WTC11 (cell line): ENCODE measurements at regions not wholly inside any gene's neighbourhood (a gene's known extent, or its start where the extent isn't known, plus 50 kb on each side); places are given as distances from the start of the nearest gene placed in this dataset.
A peak's percentile ranks its signal among the peaks of the same experiment; 100 is the strongest.

ENCODE experiments used
- ATAC-seq: fragments of 200-7000 bp; cut with Tn5 transposase; 2 replicates; pipeline ENCODE4 v1.10.0; 2021; ENCODE audit warnings: mild to moderate bottlenecking, moderate library complexity
- CTCF ChIA-PET: fragments of 300-600 bp; sonication (Branson Sonifier 250); formaldehyde crosslinking; loops from one replicate; lab custom pipeline; 2021; ENCODE audit warnings: antibody characterized with exemption; lab: Charles Lee
- POLR2A ChIA-PET: fragments of 350-600 bp; sonication (Branson Sonifier 250); formaldehyde crosslinking; loops from one replicate; lab custom pipeline; 2021; ENCODE audit warnings: antibody characterized with exemption; lab: Charles Lee
- DNase-seq: peaks from one replicate; pipeline ENCODE4 v3.0.0; 2021; ENCODE audit warnings: low spot score
- H3K27ac Mint-ChIP-seq: 2 replicates; pipeline ENCODE4 v1.8.0; 2021; ENCODE audit warnings: mixed read lengths
- H3K27me3 Mint-ChIP-seq: 2 replicates; pipeline ENCODE4 v1.8.0; 2021; ENCODE audit warnings: low read depth, mild to moderate bottlenecking, moderate library complexity, mixed read lengths
- H3K36me3 Mint-ChIP-seq: 2 replicates; pipeline ENCODE4 v1.8.0; 2021; ENCODE audit warnings: mixed read lengths
- H3K4me1 Mint-ChIP-seq: 2 replicates; pipeline ENCODE4 v1.8.0; 2022; ENCODE audit warnings: mixed read lengths
- H3K4me3 Mint-ChIP-seq: 2 replicates; pipeline ENCODE4 v1.8.0; 2021; ENCODE audit warnings: mild to moderate bottlenecking, moderate library complexity, mixed read lengths
- H3K9me3 Mint-ChIP-seq: 2 replicates; pipeline ENCODE4 v1.8.0; 2021; ENCODE audit warnings: mixed read lengths
- ELF4 ChIP-seq: sonication (generic); formaldehyde crosslinking; IDR thresholded peaks from 2 replicates; pipeline ENCODE4 v1.8.1; 2022; ENCODE audit warnings: low read depth, mild to moderate bottlenecking, moderate library complexity, missing genetic modification reagents
- ETV6 ChIP-seq: sonication (generic); formaldehyde crosslinking; IDR thresholded peaks from 2 replicates; pipeline ENCODE4 v1.8.1; 2022; ENCODE audit warnings: mild to moderate bottlenecking, missing genetic modification reagents
- FOXP1 ChIP-seq: sonication (generic); formaldehyde crosslinking; IDR thresholded peaks from 2 replicates; pipeline ENCODE4 v1.8.0; 2022; ENCODE audit warnings: missing genetic modification reagents, mild to moderate bottlenecking, moderate library complexity, borderline replicate concordance
- IRF2 ChIP-seq: sonication (generic); formaldehyde crosslinking; IDR thresholded peaks from 2 replicates; pipeline ENCODE4 v1.8.0; 2022; ENCODE audit warnings: low read depth, missing genetic modification reagents, borderline replicate concordance
- JUN ChIP-seq: sonication (generic); formaldehyde crosslinking; IDR thresholded peaks from 2 replicates; pipeline ENCODE4 v1.8.0; 2023; ENCODE audit warnings: mild to moderate bottlenecking, missing genetic modification reagents
- NR2C2 ChIP-seq: sonication (generic); formaldehyde crosslinking; IDR thresholded peaks from 2 replicates; pipeline ENCODE4 v1.8.0; 2022; ENCODE audit warnings: mild to moderate bottlenecking, missing genetic modification reagents
- RORB ChIP-seq: fragments of 250-450 bp; sonication (Bioruptor Pico); IDR thresholded peaks from 2 replicates; pipeline ENCODE4 v1.9.0; 2021; ENCODE audit warnings: mild to moderate bottlenecking
- TCF7 ChIP-seq: sonication (generic); formaldehyde crosslinking; IDR thresholded peaks from 2 replicates; pipeline ENCODE4 v1.8.0; 2022; ENCODE audit warnings: mild to moderate bottlenecking, low read depth, missing genetic modification reagents, moderate library complexity
- TEAD1 ChIP-seq: sonication (generic); formaldehyde crosslinking; IDR thresholded peaks from 2 replicates; pipeline ENCODE4 v1.8.0; 2022; ENCODE audit warnings: mild to moderate bottlenecking, missing genetic modification reagents
- TEAD4 ChIP-seq: sonication (generic); formaldehyde crosslinking; IDR thresholded peaks from 2 replicates; pipeline ENCODE4 v1.8.0; 2022; ENCODE audit warnings: mild to moderate bottlenecking, missing genetic modification reagents
- ZBTB21 ChIP-seq: sonication (generic); formaldehyde crosslinking; IDR thresholded peaks from 2 replicates; pipeline ENCODE4 v1.8.1; 2023; ENCODE audit warnings: mild to moderate bottlenecking, missing genetic modification reagents, borderline replicate concordance
- ZNF121 ChIP-seq: sonication (generic); formaldehyde crosslinking; IDR thresholded peaks from 2 replicates; pipeline ENCODE4 v1.8.0; 2023; ENCODE audit warnings: missing genetic modification reagents
- ZNF138 ChIP-seq: sonication (generic); formaldehyde crosslinking; conservative IDR thresholded peaks from 2 replicates; pipeline ENCODE4 v1.8.1; 2022; ENCODE audit warnings: mild to moderate bottlenecking, moderate library complexity, missing genetic modification reagents
- ZNF263 ChIP-seq: sonication (generic); formaldehyde crosslinking; IDR thresholded peaks from 2 replicates; pipeline ENCODE4 v1.8.1; 2022; ENCODE audit warnings: low read depth, mild to moderate bottlenecking, moderate library complexity, missing genetic modification reagents
- ZNF671 ChIP-seq: fragments of 250-450 bp; sonication (Bioruptor Pico); IDR thresholded peaks from 2 replicates; pipeline ENCODE4 v1.8.0; 2021; ENCODE audit warnings: mild to moderate bottlenecking
- TF ChIP-seq, protein P1 (sequence below): sonication (generic); formaldehyde crosslinking; IDR thresholded peaks from 2 replicates; pipeline ENCODE4 v1.8.0; 2022; ENCODE audit warnings: mild to moderate bottlenecking, missing genetic modification reagents
- TF ChIP-seq, protein P2 (sequence below): sonication (generic); formaldehyde crosslinking; conservative IDR thresholded peaks from 2 replicates; pipeline ENCODE4 v1.8.1; 2022; ENCODE audit warnings: mild to moderate bottlenecking, missing genetic modification reagents
- TF ChIP-seq, protein P3 (sequence below): sonication (generic); formaldehyde crosslinking; IDR thresholded peaks from 2 replicates; pipeline ENCODE4 v1.8.1; 2023; ENCODE audit warnings: mild to moderate bottlenecking, missing genetic modification reagents, borderline replicate concordance
- TF ChIP-seq, protein P4 (sequence below): fragments of 250-450 bp; sonication (Bioruptor Pico); IDR thresholded peaks from 2 replicates; pipeline ENCODE4 v1.9.0; 2021; ENCODE audit warnings: mild to moderate bottlenecking
- TF ChIP-seq, protein P5 (sequence below): fragments of 250-450 bp; sonication (Bioruptor Pico); IDR thresholded peaks from 2 replicates; pipeline ENCODE4 v1.8.0; 2021; ENCODE audit warnings: mild to moderate bottlenecking
- TF ChIP-seq, protein P6 (sequence below): fragments of 200-600 bp; IDR thresholded peaks from 2 replicates; pipeline ENCODE4 v1.8.0; 2022; ENCODE audit warnings: antibody characterized with exemption
- TF ChIP-seq, protein P7 (sequence below): fragments of 250-450 bp; sonication (Bioruptor Pico); IDR thresholded peaks from 2 replicates; pipeline ENCODE4 v1.9.0; 2021; ENCODE audit warnings: mild to moderate bottlenecking

DNA sequence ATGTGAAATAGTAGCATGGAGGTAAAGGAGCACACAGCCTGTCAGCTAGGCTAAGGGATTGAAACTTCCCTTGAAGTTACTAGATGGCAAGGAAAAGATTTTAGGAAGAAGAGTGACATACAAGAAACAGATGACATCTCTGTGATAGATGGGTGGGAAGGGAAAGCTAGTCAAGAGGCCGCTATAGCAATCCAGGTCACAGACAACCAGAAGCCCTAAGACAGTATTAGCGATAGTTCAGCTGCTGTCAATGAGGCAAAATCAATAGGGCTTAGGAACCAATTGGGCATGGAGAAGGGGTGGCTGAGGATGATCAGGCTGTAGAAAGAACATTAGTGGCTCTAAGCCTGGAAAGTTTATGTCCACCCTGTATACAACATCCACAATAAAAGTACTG is 111.1 kb downstream of the GLUL start:
- Mint-ChIP-seq H3K9me3 (no peaks in the 10 kb centered on the region), H3K27me3 (no peaks in the 10 kb centered on the region), H3K4me1 (no peaks in the 10 kb centered on the region), H3K36me3 (no peaks in the 10 kb centered on the region), H3K27ac (no peak overlapping the region), H3K4me3 (no peak overlapping the region)
- POLR2A ChIA-PET = no interaction called here
- ATAC-seq (no peak), DNase-seq (no peak)
- CTCF ChIA-PET = interaction anchor here (0.7 to 2.0 kb wide), 7 partner anchors 14 to 226 kb away, joined by 3 to 6 read pairs (median 4); no protein-coding TSS in a partner anchor
- TF ChIP-seq ELF4 (CRISPR knock-in tag) = no peak
- TF ChIP-seq, protein P1, sequence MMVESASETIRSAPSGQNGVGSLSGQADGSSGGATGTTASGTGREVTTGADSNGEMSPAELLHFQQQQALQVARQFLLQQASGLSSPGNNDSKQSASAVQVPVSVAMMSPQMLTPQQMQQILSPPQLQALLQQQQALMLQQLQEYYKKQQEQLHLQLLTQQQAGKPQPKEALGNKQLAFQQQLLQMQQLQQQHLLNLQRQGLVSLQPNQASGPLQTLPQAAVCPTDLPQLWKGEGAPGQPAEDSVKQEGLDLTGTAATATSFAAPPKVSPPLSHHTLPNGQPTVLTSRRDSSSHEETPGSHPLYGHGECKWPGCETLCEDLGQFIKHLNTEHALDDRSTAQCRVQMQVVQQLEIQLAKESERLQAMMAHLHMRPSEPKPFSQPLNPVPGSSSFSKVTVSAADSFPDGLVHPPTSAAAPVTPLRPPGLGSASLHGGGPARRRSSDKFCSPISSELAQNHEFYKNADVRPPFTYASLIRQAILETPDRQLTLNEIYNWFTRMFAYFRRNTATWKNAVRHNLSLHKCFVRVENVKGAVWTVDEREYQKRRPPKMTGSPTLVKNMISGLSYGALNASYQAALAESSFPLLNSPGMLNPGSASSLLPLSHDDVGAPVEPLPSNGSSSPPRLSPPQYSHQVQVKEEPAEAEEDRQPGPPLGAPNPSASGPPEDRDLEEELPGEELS = no peak
- TF ChIP-seq ZNF263 (CRISPR knock-in tag) = no peak
- TF ChIP-seq RORB (CRISPR knock-in tag) = no peak
- TF ChIP-seq, protein P2, sequence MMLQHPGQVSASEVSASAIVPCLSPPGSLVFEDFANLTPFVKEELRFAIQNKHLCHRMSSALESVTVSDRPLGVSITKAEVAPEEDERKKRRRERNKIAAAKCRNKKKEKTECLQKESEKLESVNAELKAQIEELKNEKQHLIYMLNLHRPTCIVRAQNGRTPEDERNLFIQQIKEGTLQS = no peak
- TF ChIP-seq, protein P3, sequence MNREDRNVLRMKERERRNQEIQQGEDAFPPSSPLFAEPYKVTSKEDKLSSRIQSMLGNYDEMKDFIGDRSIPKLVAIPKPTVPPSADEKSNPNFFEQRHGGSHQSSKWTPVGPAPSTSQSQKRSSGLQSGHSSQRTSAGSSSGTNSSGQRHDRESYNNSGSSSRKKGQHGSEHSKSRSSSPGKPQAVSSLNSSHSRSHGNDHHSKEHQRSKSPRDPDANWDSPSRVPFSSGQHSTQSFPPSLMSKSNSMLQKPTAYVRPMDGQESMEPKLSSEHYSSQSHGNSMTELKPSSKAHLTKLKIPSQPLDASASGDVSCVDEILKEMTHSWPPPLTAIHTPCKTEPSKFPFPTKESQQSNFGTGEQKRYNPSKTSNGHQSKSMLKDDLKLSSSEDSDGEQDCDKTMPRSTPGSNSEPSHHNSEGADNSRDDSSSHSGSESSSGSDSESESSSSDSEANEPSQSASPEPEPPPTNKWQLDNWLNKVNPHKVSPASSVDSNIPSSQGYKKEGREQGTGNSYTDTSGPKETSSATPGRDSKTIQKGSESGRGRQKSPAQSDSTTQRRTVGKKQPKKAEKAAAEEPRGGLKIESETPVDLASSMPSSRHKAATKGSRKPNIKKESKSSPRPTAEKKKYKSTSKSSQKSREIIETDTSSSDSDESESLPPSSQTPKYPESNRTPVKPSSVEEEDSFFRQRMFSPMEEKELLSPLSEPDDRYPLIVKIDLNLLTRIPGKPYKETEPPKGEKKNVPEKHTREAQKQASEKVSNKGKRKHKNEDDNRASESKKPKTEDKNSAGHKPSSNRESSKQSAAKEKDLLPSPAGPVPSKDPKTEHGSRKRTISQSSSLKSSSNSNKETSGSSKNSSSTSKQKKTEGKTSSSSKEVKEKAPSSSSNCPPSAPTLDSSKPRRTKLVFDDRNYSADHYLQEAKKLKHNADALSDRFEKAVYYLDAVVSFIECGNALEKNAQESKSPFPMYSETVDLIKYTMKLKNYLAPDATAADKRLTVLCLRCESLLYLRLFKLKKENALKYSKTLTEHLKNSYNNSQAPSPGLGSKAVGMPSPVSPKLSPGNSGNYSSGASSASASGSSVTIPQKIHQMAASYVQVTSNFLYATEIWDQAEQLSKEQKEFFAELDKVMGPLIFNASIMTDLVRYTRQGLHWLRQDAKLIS (CRISPR knock-in tag) = no peak
- TF ChIP-seq IRF2 = no peak
- TF ChIP-seq TEAD4 (CRISPR knock-in tag) = no peak
- TF ChIP-seq, protein P4, sequence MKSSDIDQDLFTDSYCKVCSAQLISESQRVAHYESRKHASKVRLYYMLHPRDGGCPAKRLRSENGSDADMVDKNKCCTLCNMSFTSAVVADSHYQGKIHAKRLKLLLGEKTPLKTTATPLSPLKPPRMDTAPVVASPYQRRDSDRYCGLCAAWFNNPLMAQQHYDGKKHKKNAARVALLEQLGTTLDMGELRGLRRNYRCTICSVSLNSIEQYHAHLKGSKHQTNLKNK (CRISPR knock-in tag) = no peak

DNA sequence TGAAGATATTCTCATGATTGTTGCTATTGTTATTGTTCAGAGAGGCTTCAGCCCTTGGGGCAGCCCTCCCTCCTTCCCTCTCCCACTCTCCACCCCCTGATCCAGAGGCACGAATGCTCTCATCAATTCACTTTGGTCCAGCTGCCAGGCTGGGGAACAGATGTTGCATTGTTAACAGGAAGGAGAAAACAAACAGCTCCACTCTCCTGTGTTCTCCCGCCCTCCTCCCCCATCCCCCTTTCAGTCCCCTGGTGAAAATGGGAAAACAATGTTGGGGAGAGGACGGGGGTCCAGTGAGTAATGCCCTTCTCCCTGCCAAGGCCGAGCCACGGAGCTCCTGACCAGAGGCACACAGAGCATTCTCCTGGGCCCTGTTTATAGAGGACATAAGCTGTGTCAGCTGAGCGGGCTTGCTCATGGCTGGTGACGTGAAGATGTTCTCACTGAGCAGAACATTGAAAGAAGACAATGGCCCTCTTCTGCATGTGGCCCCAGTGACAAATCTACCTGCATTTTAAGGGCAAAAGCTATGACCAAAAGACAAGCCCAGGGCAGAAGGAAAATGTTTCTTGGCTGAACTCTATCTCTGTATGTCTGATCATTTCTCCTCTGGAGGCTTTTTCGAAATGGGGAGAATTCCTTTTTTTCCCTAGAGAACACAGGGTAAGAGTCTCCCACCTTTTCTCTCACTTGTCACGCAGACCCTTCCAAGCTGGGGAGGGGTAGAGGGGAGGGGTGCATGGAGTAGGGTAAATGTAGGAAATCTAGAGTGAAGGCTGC is 111.7 kb downstream of the GLUL start:
- peak; percentile 85 for ATAC-seq
- Mint-ChIP-seq H3K27me3 (no peaks in the 10 kb centered on the region), H3K36me3 (no peaks in the 10 kb centered on the region), H3K27ac (no peak overlapping the region), H3K9me3 (no peaks in the 10 kb centered on the region), H3K4me3 (no peak overlapping the region), H3K4me1 (no peaks in the 10 kb centered on the region)
- DNase-seq = no peak
- CTCF ChIA-PET = interaction anchor here (0.5 to 2.0 kb wide), 12 partner anchors 9 to 225 kb away, joined by 3 to 6 read pairs (median 4); no protein-coding TSS in a partner anchor
- POLR2A ChIA-PET = no interaction called here
- TF ChIP-seq ZNF671 (CRISPR knock-in tag) (no peak), ZBTB21 (no peak), ETV6 (CRISPR knock-in tag) (no peak), TCF7 (CRISPR knock-in tag) (no peak), JUN (CRISPR knock-in tag) (no peak), ZNF121 (CRISPR knock-in tag) (no peak), TEAD1 (CRISPR knock-in tag) (no peak), FOXP1 (CRISPR knock-in tag) (no peak), NR2C2 (CRISPR knock-in tag) (no peak), ZNF138 (CRISPR knock-in tag) (no peak)
- TF ChIP-seq, protein P5, sequence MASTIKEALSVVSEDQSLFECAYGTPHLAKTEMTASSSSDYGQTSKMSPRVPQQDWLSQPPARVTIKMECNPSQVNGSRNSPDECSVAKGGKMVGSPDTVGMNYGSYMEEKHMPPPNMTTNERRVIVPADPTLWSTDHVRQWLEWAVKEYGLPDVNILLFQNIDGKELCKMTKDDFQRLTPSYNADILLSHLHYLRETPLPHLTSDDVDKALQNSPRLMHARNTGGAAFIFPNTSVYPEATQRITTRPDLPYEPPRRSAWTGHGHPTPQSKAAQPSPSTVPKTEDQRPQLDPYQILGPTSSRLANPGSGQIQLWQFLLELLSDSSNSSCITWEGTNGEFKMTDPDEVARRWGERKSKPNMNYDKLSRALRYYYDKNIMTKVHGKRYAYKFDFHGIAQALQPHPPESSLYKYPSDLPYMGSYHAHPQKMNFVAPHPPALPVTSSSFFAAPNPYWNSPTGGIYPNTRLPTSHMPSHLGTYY (CRISPR knock-in tag) = no peak
- TF ChIP-seq, protein P6, sequence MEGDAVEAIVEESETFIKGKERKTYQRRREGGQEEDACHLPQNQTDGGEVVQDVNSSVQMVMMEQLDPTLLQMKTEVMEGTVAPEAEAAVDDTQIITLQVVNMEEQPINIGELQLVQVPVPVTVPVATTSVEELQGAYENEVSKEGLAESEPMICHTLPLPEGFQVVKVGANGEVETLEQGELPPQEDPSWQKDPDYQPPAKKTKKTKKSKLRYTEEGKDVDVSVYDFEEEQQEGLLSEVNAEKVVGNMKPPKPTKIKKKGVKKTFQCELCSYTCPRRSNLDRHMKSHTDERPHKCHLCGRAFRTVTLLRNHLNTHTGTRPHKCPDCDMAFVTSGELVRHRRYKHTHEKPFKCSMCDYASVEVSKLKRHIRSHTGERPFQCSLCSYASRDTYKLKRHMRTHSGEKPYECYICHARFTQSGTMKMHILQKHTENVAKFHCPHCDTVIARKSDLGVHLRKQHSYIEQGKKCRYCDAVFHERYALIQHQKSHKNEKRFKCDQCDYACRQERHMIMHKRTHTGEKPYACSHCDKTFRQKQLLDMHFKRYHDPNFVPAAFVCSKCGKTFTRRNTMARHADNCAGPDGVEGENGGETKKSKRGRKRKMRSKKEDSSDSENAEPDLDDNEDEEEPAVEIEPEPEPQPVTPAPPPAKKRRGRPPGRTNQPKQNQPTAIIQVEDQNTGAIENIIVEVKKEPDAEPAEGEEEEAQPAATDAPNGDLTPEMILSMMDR = no peak
- TF ChIP-seq, protein P7, sequence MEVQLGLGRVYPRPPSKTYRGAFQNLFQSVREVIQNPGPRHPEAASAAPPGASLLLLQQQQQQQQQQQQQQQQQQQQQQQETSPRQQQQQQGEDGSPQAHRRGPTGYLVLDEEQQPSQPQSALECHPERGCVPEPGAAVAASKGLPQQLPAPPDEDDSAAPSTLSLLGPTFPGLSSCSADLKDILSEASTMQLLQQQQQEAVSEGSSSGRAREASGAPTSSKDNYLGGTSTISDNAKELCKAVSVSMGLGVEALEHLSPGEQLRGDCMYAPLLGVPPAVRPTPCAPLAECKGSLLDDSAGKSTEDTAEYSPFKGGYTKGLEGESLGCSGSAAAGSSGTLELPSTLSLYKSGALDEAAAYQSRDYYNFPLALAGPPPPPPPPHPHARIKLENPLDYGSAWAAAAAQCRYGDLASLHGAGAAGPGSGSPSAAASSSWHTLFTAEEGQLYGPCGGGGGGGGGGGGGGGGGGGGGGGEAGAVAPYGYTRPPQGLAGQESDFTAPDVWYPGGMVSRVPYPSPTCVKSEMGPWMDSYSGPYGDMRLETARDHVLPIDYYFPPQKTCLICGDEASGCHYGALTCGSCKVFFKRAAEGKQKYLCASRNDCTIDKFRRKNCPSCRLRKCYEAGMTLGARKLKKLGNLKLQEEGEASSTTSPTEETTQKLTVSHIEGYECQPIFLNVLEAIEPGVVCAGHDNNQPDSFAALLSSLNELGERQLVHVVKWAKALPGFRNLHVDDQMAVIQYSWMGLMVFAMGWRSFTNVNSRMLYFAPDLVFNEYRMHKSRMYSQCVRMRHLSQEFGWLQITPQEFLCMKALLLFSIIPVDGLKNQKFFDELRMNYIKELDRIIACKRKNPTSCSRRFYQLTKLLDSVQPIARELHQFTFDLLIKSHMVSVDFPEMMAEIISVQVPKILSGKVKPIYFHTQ (CRISPR knock-in tag) = no peak
